ENCODE measurements at regions not wholly inside any gene's neighbourhood (a gene's known extent, or its start where the extent isn't known, plus 50 kb on each side); places are given as distances from the start of the nearest gene placed in this dataset.

DNA sequence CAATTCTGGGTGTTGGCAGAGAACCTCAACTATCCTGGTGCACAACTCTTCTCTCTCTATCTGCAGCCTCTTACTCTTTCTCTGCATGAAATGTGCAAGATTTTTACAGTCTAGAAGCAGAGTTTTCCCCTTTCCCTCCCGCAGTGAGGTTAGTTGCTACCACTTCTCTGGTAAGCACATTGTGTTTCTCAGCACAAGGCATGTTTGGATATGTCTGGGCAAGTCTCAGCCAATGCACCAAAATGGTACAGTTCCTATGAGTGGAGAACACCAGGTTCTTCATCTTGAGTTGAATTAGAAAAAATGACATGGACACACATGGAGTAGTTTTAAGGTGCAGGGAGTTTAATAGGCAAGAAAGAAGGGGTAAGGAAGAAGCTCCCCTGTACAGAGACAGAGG is 187.0 kb downstream of the CCNG2 start:
- TF ChIP-seq CTCF (IDR thresholded peaks at IDR 0.05; ENCODE audit: insufficient read depth, low read length, poor library complexity, severe bottlenecking) (no peak), EZH2phosphoT487 (conservative IDR thresholded peaks at IDR 0.05; ENCODE audit: low read length) (no peak)
